GM18502 (cell line): ENCODE measurements at regions not wholly inside any gene's neighbourhood (a gene's known extent, or its start where the extent isn't known, plus 50 kb on each side); places are given as distances from the start of the nearest gene placed in this dataset.

ENCODE experiments used
- ATAC-seq: cut with Tn5 transposase; IDR thresholded peaks from one replicate; pipeline ENCODE4 v1.9.1; 2021; ENCODE audit warnings: mild to moderate bottlenecking; ENCODE audit not compliant: unreplicated experiment, poor library complexity

DNA sequence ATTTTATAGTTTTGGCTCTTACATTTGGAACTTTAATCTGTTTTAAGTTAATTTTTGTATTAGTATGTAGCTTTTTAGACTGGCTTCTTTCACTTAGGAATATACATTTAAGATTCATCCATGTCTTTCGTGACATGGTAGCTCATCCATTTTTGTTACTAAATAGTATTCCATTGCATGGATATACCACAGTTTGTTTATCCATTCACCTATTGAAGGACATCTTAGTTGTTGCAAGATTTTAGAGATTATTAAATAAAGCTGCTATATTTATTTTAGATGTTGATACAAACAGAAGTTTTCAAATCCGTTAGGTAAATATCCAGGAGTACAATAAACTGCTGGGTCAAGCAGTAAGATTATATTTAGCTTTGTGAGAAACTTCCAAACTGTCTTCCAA, 58.0 kb upstream of the ZNF521 start:
- no peak for ATAC-seq

DNA sequence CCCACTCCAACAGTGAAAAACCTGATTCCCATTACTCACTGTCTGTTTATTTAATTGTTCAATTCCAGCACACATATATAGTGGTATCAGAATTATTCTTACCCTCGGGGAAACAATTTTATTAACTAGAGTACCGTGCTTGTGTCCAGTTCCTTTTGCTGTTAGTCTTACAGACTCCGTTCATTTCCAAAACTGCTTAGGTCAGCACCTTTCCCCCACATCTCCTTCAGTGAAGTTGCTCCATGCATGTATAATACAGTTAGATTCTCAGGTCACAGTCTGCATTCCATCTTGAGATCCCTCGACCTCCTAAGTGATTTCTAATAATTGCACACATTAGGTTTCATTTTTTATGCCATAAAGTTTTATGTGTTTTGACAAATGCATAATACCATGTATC, 56.3 kb upstream of the ZNF521 start:
- ATAC-seq, result no peak
